ENCODE measurements at regions not wholly inside any gene's neighbourhood (a gene's known extent, or its start where the extent isn't known, plus 50 kb on each side); places are given as distances from the start of the nearest gene placed in this dataset.

GRCh38 chr3:13223574-13224237 is 150.5 kb upstream of the IQSEC1 start:
- H3K9me3 ChIP-seq (ENCODE audit: control insufficient read depth in 2 of 2, insufficient read depth in 1 of 2, low read depth in 1 of 2, low read length in 1 of 2): no peaks in the 10 kb centered on the region
- H3K27me3 ChIP-seq (ENCODE audit: control insufficient read depth in 3 of 3, insufficient read depth in 3 of 3, low read length in 3 of 3): no peaks in the 10 kb centered on the region
- DNase-seq (no peak), FAIRE-seq (no peak)
- no peak overlapping the region for H3K27ac ChIP-seq (ENCODE audit: low read depth in 1 of 3, low read length in 2 of 3)
- 68 to 73% (median 70%) methylated on average over 17 of the region's 17 CpGs for WGBS, 3 donors
- H3K4me3 ChIP-seq (ENCODE audit: low read depth in 1 of 3, low read length in 3 of 3): no peak overlapping the region
- H3K4me1 ChIP-seq (ENCODE audit: control insufficient read depth in 3 of 3, insufficient read depth in 2 of 3, low read depth in 1 of 3, low read length in 2 of 3): no peaks in the 10 kb centered on the region
- H3K36me3 ChIP-seq (ENCODE audit: control insufficient read depth in 3 of 3, insufficient read depth in 2 of 3, low read depth in 1 of 3, low read length in 3 of 3): no peaks in the 10 kb centered on the region

- no peaks in the 10 kb centered on the region for H3K9me3 ChIP-seq (ENCODE audit: control insufficient read depth in 2 of 2, insufficient read depth in 1 of 2, low read depth in 1 of 2, low read length in 1 of 2)
- no peak overlapping the region for H3K27ac ChIP-seq (ENCODE audit: low read depth in 1 of 3, low read length in 2 of 3)
- no peaks in the 10 kb centered on the region for H3K36me3 ChIP-seq (ENCODE audit: control insufficient read depth in 3 of 3, insufficient read depth in 2 of 3, low read depth in 1 of 3, low read length in 3 of 3)
- H3K27me3 ChIP-seq (ENCODE audit: control insufficient read depth in 3 of 3, insufficient read depth in 3 of 3, low read length in 3 of 3): no peaks in the 10 kb centered on the region
- H3K4me1 ChIP-seq (ENCODE audit: control insufficient read depth in 3 of 3, insufficient read depth in 2 of 3, low read depth in 1 of 3, low read length in 2 of 3): no peaks in the 10 kb centered on the region
- H3K4me3 ChIP-seq (ENCODE audit: low read depth in 1 of 3, low read length in 3 of 3): no peak overlapping the region
- FAIRE-seq: no peak
- 68 to 83% (median 74%) methylated on average over 10 of the region's 10 CpGs for WGBS, 3 donors
- no peak for DNase-seq
These were observed 149.8 kb upstream of the IQSEC1 start for GRCh38 chr3:13222891-13223573.

DNA sequence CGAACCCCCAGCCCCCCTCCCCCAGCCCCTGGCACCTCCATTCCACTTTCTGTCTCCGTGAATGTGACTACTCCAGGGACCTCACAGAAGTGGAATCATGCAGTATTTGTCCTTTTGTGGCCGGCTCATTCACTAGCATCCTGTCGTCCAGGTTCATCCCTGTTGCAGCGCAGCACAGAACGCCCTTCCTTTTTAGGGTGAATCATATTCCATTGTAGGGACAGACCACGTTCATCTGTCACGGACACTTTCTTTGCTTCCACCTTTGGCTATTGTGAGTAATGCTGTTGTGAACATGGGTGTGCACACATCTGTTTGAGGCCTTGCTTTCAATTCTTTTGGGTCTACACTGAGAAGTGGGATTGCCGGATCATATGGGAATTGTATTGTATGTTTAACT is 148.9 kb upstream of the IQSEC1 start:
- no peaks in the 10 kb centered on the region for H3K4me1 ChIP-seq (ENCODE audit: control insufficient read depth in 3 of 3, insufficient read depth in 2 of 3, low read depth in 1 of 3, low read length in 2 of 3)
- no peaks in the 10 kb centered on the region for H3K9me3 ChIP-seq (ENCODE audit: control insufficient read depth in 2 of 2, insufficient read depth in 1 of 2, low read depth in 1 of 2, low read length in 1 of 2)
- H3K27me3 ChIP-seq (ENCODE audit: control insufficient read depth in 3 of 3, insufficient read depth in 3 of 3, low read length in 3 of 3): no peaks in the 10 kb centered on the region
- no peak for FAIRE-seq
- WGBS, 3 donors: 77 to 82% (median 81%) methylated on average over 9 of the region's 9 CpGs
- no peak for DNase-seq
- H3K4me3 ChIP-seq (ENCODE audit: low read depth in 1 of 3, low read length in 3 of 3): no peak overlapping the region
- H3K27ac ChIP-seq (ENCODE audit: low read depth in 1 of 3, low read length in 2 of 3): no peak overlapping the region
- no peaks in the 10 kb centered on the region for H3K36me3 ChIP-seq (ENCODE audit: control insufficient read depth in 3 of 3, insufficient read depth in 2 of 3, low read depth in 1 of 3, low read length in 3 of 3)

DNA sequence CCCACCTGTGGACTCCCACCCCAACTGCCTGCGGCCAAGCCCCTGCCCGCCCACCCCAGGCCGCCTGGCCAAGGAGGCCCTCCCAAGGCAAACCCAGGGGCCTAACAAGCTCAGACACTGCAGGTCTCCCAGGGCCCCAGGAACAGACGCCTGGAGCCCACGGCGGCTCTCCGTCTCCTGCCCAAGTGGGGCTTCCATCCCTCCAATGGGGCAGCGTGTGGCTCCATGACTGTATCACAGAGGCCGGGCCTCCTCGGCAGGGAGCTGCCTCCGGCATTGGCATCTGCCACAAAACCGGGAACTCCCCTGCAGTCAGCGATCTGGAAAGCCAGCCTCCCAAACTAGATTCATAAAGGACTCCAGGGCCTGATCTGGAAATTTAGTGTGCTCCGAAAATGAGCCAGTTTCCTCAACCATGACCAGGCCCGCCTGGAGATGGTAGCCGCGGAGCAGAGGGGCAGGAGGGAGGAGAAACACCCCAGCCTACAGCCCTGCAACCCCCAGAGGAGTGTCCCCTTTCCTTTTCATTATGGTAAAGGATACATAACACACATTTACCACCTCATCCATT is 148.3 kb upstream of the IQSEC1 start:
- H3K9me3 ChIP-seq (ENCODE audit: control insufficient read depth in 2 of 2, insufficient read depth in 1 of 2, low read depth in 1 of 2, low read length in 1 of 2): no peaks in the 10 kb centered on the region
- FAIRE-seq (no peak), DNase-seq (no peak)
- WGBS, 3 donors: 87 to 93% (median 90%) methylated on average over 16 to 17 of the region's 17 CpGs
- H3K4me1 ChIP-seq (ENCODE audit: control insufficient read depth in 3 of 3, insufficient read depth in 2 of 3, low read depth in 1 of 3, low read length in 2 of 3): no peaks in the 10 kb centered on the region
- no peak overlapping the region for H3K27ac ChIP-seq (ENCODE audit: low read depth in 1 of 3, low read length in 2 of 3)
- no peak overlapping the region for H3K4me3 ChIP-seq (ENCODE audit: low read depth in 1 of 3, low read length in 3 of 3)
- no peaks in the 10 kb centered on the region for H3K27me3 ChIP-seq (ENCODE audit: control insufficient read depth in 3 of 3, insufficient read depth in 3 of 3, low read length in 3 of 3)
- no peaks in the 10 kb centered on the region for H3K36me3 ChIP-seq (ENCODE audit: control insufficient read depth in 3 of 3, insufficient read depth in 2 of 3, low read depth in 1 of 3, low read length in 3 of 3)

DNA sequence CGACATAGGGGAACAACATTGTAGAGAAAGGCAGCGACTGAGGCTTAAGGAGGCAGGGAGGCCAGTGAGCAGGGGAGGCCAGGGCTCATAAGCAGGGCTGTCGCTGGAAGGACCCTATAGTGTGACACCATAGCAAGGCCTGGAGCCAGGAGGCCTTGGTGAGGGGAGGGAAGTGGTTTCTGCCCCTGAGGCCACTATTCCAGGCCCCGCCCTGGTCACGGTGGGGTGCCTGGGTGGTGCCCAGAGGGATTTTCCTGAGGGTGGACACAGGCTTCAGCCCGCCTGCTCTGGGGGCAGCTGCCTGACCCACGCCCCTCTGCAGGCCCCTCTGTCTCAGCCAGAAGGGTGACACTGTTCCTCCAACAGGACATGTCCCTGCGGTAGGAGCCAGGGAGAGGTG is 147.8 kb upstream of the IQSEC1 start:
- no peaks in the 10 kb centered on the region for H3K4me1 ChIP-seq (ENCODE audit: control insufficient read depth in 3 of 3, insufficient read depth in 2 of 3, low read depth in 1 of 3, low read length in 2 of 3)
- no peaks in the 10 kb centered on the region for H3K9me3 ChIP-seq (ENCODE audit: control insufficient read depth in 2 of 2, insufficient read depth in 1 of 2, low read depth in 1 of 2, low read length in 1 of 2)
- H3K27me3 ChIP-seq (ENCODE audit: control insufficient read depth in 3 of 3, insufficient read depth in 3 of 3, low read length in 3 of 3): no peaks in the 10 kb centered on the region
- FAIRE-seq: no peak
- no peak for DNase-seq
- H3K36me3 ChIP-seq (ENCODE audit: control insufficient read depth in 3 of 3, insufficient read depth in 2 of 3, low read depth in 1 of 3, low read length in 3 of 3): no peaks in the 10 kb centered on the region
- 66 to 79% (median 66%) methylated on average over 8 of the region's 8 CpGs for WGBS, 3 donors
- H3K4me3 ChIP-seq (ENCODE audit: low read depth in 1 of 3, low read length in 3 of 3): no peak overlapping the region
- H3K27ac ChIP-seq (ENCODE audit: low read depth in 1 of 3, low read length in 2 of 3): no peak overlapping the region

DNA sequence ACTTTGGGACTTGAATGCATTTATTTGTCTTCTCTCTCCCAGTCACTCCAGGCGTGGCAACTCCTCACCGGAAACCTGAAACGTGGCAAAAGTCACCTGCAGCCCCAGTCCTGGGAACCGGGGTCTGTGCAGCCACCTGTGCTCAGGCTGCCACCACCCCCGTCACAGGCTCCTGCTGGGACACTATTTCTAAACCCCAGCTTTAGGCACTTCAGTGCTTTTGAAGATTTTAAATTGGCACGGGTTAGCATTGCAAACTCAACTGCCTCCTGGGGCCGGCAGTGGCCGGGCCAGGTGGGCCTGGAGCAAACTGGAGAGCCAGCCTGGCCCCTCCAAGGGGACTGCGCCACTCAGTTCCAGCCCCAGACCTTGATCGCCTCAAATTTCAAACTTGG is 146.7 kb upstream of the IQSEC1 start:
- no peaks in the 10 kb centered on the region for H3K36me3 ChIP-seq (ENCODE audit: control insufficient read depth in 3 of 3, insufficient read depth in 2 of 3, low read depth in 1 of 3, low read length in 3 of 3)
- H3K27ac ChIP-seq (ENCODE audit: low read depth in 1 of 3, low read length in 2 of 3): no peak overlapping the region
- no peaks in the 10 kb centered on the region for H3K9me3 ChIP-seq (ENCODE audit: control insufficient read depth in 2 of 2, insufficient read depth in 1 of 2, low read depth in 1 of 2, low read length in 1 of 2)
- WGBS, 3 donors: 73 to 80% (median 74%) methylated on average over 10 of the region's 10 CpGs
- DNase-seq (no peak), FAIRE-seq (no peak)
- no peaks in the 10 kb centered on the region for H3K4me1 ChIP-seq (ENCODE audit: control insufficient read depth in 3 of 3, insufficient read depth in 2 of 3, low read depth in 1 of 3, low read length in 2 of 3)
- H3K27me3 ChIP-seq (ENCODE audit: control insufficient read depth in 3 of 3, insufficient read depth in 3 of 3, low read length in 3 of 3): no peaks in the 10 kb centered on the region
- H3K4me3 ChIP-seq (ENCODE audit: low read depth in 1 of 3, low read length in 3 of 3): no peak overlapping the region

DNA sequence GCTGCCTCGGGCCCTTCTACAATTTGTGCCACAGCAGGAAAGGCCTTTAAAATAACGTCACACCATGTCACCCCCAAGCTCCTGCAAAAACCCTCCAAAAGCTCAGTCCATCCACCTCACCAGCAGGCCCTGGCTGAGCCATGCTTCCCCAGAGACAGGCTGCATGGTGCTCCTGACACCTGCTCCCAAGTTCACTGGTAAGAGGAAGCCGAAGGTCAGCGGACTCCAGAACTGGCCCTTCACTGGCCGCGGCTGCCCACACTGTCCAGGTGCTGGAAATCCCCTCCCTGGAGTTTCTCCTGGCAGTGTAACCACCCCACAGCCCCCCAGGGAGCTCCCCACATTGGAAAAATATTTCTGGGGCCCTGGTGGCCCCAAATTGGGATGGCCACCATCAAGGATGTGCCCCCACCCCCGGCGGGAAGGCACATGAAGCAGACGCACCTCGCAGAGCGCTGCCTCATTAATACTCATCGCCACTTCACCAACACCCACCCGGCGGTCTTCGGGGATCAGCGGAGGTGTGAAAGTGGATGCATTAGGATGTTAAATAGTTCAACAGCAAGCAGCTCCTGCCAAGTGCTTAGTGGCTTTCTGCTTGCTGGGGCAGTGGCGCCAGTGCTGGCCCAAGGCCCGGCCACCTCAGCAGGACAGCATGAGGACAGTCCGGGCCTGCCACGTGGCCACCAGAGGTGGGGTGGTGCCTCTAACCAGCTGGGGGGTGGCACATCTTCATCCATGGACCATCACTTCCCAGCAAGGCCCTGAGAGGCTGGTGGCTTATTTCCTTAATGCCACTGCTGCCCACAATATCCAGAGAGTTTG is 146.1 kb upstream of the IQSEC1 start:
- Histone ChIP-seq H3K4me3 (ENCODE audit: low read depth in 1 of 3, low read length in 3 of 3) (no peak overlapping the region), H3K36me3 (ENCODE audit: control insufficient read depth in 3 of 3, insufficient read depth in 2 of 3, low read depth in 1 of 3, low read length in 3 of 3) (no peaks in the 10 kb centered on the region), H3K27me3 (ENCODE audit: control insufficient read depth in 3 of 3, insufficient read depth in 3 of 3, low read length in 3 of 3) (no peaks in the 10 kb centered on the region), H3K9me3 (ENCODE audit: control insufficient read depth in 2 of 2, insufficient read depth in 1 of 2, low read depth in 1 of 2, low read length in 1 of 2) (no peaks in the 10 kb centered on the region), H3K4me1 (ENCODE audit: control insufficient read depth in 3 of 3, insufficient read depth in 2 of 3, low read depth in 1 of 3, low read length in 2 of 3) (no peaks in the 10 kb centered on the region), H3K27ac (ENCODE audit: low read depth in 1 of 3, low read length in 2 of 3) (no peak overlapping the region)
- FAIRE-seq (no peak), DNase-seq (no peak)
- WGBS, 3 donors: 81 to 85% (median 84%) methylated on average over 20 of the region's 20 CpGs

- no peak overlapping the region for H3K27ac ChIP-seq (ENCODE audit: low read depth in 1 of 3, low read length in 2 of 3)
- no peaks in the 10 kb centered on the region for H3K27me3 ChIP-seq (ENCODE audit: control insufficient read depth in 3 of 3, insufficient read depth in 3 of 3, low read length in 3 of 3)
- WGBS, 3 donors: 67 to 89% (median 77%) methylated on average over 4 of the region's 4 CpGs
- no peak overlapping the region for H3K4me3 ChIP-seq (ENCODE audit: low read depth in 1 of 3, low read length in 3 of 3)
- H3K4me1 ChIP-seq (ENCODE audit: control insufficient read depth in 3 of 3, insufficient read depth in 2 of 3, low read depth in 1 of 3, low read length in 2 of 3): no peaks in the 10 kb centered on the region
- H3K9me3 ChIP-seq (ENCODE audit: control insufficient read depth in 2 of 2, insufficient read depth in 1 of 2, low read depth in 1 of 2, low read length in 1 of 2): no peaks in the 10 kb centered on the region
- H3K36me3 ChIP-seq (ENCODE audit: control insufficient read depth in 3 of 3, insufficient read depth in 2 of 3, low read depth in 1 of 3, low read length in 3 of 3): no peaks in the 10 kb centered on the region
- DNase-seq (no peak), FAIRE-seq (no peak)
These were observed 145.3 kb upstream of the IQSEC1 start for GRCh38 chr3:13218541-13218908.
